ENCODE measurements at regions not wholly inside any gene's neighbourhood (a gene's known extent, or its start where the extent isn't known, plus 50 kb on each side); places are given as distances from the start of the nearest gene placed in this dataset.

DNA sequence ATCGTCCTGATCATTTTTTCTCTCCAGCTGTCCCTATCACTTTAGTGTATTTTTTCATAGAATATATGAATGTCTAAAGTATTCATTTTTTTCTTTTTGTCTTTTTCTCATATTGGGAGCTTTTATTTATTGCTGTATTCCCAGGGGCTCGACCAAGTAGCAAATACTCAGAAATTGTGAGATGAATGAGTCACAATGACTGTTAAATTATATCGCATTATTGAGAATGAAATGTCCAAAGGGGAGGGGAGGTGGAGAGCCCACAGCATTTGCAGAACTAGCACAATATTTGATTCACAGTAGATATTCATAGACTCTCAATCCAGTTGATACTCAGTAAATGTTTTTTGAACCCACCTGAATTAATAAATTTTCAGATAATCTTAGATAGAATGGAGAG, 543.6 kb upstream of the FAM241A start:
- dilution Hi-C loops (cut with HindIII; ENCODE audit: low sequenced_read_pairs, unreplicated experiment) = no loop called here
- intact Hi-C loops (cut with micrococcal nuclease) = loop anchor here (10.0 kb wide), 1 partner anchor 317 kb away; no protein-coding TSS in a partner anchor
- in situ Hi-C loops (cut with MboI; ENCODE audit: low sequenced_read_pairs) = no loop called here
- peaks cover 1% of the 10 kb centered on the region; the same call in 1 of the 2 replicates for H3K4me1 ChIP-seq (ENCODE audit: control insufficient read depth, insufficient read depth, low read length)
- no peak overlapping the region for H3K4ac ChIP-seq (ENCODE audit: low read depth, low read length)
- H3K4me3 ChIP-seq (ENCODE audit: insufficient read depth, low read depth, low read length) = no peak overlapping the region
- H3K14ac ChIP-seq (replicated peaks; ENCODE audit: low read depth, low read length) = no peak overlapping the region
- H2AK9ac ChIP-seq (replicated peaks; ENCODE audit: low read depth, low read length, poor library complexity) = no peak overlapping the region
- no peaks in the 10 kb centered on the region for H3K79me1 ChIP-seq (ENCODE audit: low read depth in 1 of 2, low read length in 2 of 2)
- no peak overlapping the region for H3K4me2 ChIP-seq (ENCODE audit: low read depth, low read length)
- no peaks in the 10 kb centered on the region for H3K9me3 ChIP-seq (ENCODE audit: control insufficient read depth, insufficient read depth, low read length)
- H4K8ac ChIP-seq (ENCODE audit: low read depth in 2 of 2, low read length in 2 of 2) = no peak overlapping the region
- H2BK20ac ChIP-seq (ENCODE audit: low read depth, low read length) = no peak overlapping the region
- no peaks in the 10 kb centered on the region for H3K9me1 ChIP-seq (ENCODE audit: insufficient read depth, low read length)
- H4K20me1 ChIP-seq (ENCODE audit: insufficient read depth, low read length) = no peaks in the 10 kb centered on the region
- DNase-seq (peak; percentile 5), ATAC-seq (ENCODE audit: low read depth) (no peak)
- TF ChIP-seq NFE2L2 (IDR thresholded peaks at IDR 0.05; ENCODE audit: low read depth, low read length) (no peak), MAFK (IDR thresholded peaks at IDR 0.05; ENCODE audit: low read depth, low read length) (no peak), MXI1 (IDR thresholded peaks at IDR 0.05; ENCODE audit: borderline replicate concordance, low read depth, low read length) (no peak)
- TF ChIP-seq, protein P1, sequence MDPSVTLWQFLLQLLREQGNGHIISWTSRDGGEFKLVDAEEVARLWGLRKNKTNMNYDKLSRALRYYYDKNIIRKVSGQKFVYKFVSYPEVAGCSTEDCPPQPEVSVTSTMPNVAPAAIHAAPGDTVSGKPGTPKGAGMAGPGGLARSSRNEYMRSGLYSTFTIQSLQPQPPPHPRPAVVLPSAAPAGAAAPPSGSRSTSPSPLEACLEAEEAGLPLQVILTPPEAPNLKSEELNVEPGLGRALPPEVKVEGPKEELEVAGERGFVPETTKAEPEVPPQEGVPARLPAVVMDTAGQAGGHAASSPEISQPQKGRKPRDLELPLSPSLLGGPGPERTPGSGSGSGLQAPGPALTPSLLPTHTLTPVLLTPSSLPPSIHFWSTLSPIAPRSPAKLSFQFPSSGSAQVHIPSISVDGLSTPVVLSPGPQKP (IDR thresholded peaks at IDR 0.05; ENCODE audit: borderline replicate concordance, low read depth, low read length) = no peak
- CTCF ChIA-PET = no interaction called here
- WGBS, 2 experiments (ENCODE audit: extremely low coverage in 2 of 2, insufficient read length in 1 of 2) = no CpG with 5 or more reads among the region's 3 CpGs
- no peak overlapping the region for H3K56ac ChIP-seq (ENCODE audit: extremely low read depth, insufficient read depth, low read length)
- H2BK120ac ChIP-seq (ENCODE audit: low read depth, low read length) = no peak overlapping the region
- no peak overlapping the region for H3K23ac ChIP-seq (ENCODE audit: low read depth, low read length)
- BruUV-seq (replicated peaks) = no TSS peak
- no peak overlapping the region for H3K18ac ChIP-seq (ENCODE audit: low read depth, low read length)
- no peaks in the 10 kb centered on the region for H3K36me3 ChIP-seq (ENCODE audit: control insufficient read depth, insufficient read depth, low read length)
- no peak overlapping the region for H3K9ac ChIP-seq (ENCODE audit: low read depth, low read length)
- H3K27ac ChIP-seq (ENCODE audit: insufficient read depth, low read length) = no peak overlapping the region
- no peak overlapping the region for H2BK15ac ChIP-seq (ENCODE audit: low read depth, low read length)
- no peak overlapping the region for H4K91ac ChIP-seq (ENCODE audit: insufficient read depth, low read depth, low read length)
- H2AK5ac ChIP-seq (ENCODE audit: low read depth, low read length) = no peak overlapping the region
- H3K27me3 ChIP-seq (ENCODE audit: control insufficient read depth, insufficient read depth, low read length) = no peaks in the 10 kb centered on the region
- H4K5ac ChIP-seq (ENCODE audit: low read depth, low read length) = no peak overlapping the region
- no peak overlapping the region for H2BK5ac ChIP-seq (ENCODE audit: low read depth, low read length, poor library complexity, severe bottlenecking)
- H2AFZ ChIP-seq (replicated peaks; ENCODE audit: low read length, poor library complexity) = no peak overlapping the region
- POLR2A ChIA-PET (ENCODE audit: unreplicated experiment) = no interaction called here

Data from IMR-90 (cell line).